SU-DHL-6 (cell line): ENCODE measurements at regions not wholly inside any gene's neighbourhood (a gene's known extent, or its start where the extent isn't known, plus 50 kb on each side); places are given as distances from the start of the nearest gene placed in this dataset.

Source experiments
- H2AFZ ChIP-seq: fragments of 200-600 bp; sonication (generic); 2 replicates; pipeline ENCODE4 v1.6.1; 2014; ENCODE audit warnings: low read depth, mild to moderate bottlenecking, moderate library complexity, mixed read lengths, antibody characterized with exemption, low read length; ENCODE audit not compliant: severe bottlenecking
- H3F3A ChIP-seq: fragments of 200-600 bp; shearing (Covaris generic); 2 replicates; pipeline ENCODE4 v1.6.0; 2016; ENCODE audit warnings: antibody characterized with exemption, mild to moderate bottlenecking; ENCODE audit not compliant: insufficient read depth
- H3K27ac ChIP-seq: fragments of 200-600 bp; sonication (generic); 2 replicates; pipeline ENCODE4 v1.5.1; 2016; ENCODE audit warnings: low read depth, mild to moderate bottlenecking, low read length, moderate library complexity, mixed read lengths
- H3K27me3 ChIP-seq: fragments of 200-600 bp; sonication (generic), shearing (Covaris generic); 2 replicates; pipeline ENCODE4 v1.6.0; 2014; ENCODE audit warnings: mild to moderate bottlenecking, low read length
- H3K36me3 ChIP-seq: fragments of 200-600 bp; sonication (generic); 2 replicates; pipeline ENCODE4 v1.6.1; 2014; ENCODE audit warnings: mild to moderate bottlenecking, low read length, mixed read lengths
- H3K4me2 ChIP-seq: fragments of 300-600, 200-600 bp; shearing (Covaris generic), sonication (generic); 2 replicates; pipeline ENCODE4 v1.6.0; 2014; ENCODE audit warnings: low read length, low read depth, mild to moderate bottlenecking; ENCODE audit not compliant: poor library complexity, severe bottlenecking
- H3K4me3 ChIP-seq: fragments of 200-600 bp; sonication (generic); 2 replicates; pipeline ENCODE4 v1.5.1; 2014; ENCODE audit warnings: antibody characterized with exemption, low read length, mild to moderate bottlenecking, mixed read lengths; ENCODE audit not compliant: insufficient read depth, poor library complexity, severe bottlenecking
- H3K79me2 ChIP-seq: fragments of 200-600 bp; sonication (generic); 2 replicates; pipeline ENCODE4 v1.6.1; 2014; ENCODE audit warnings: mild to moderate bottlenecking, low read length, moderate library complexity; ENCODE audit not compliant: insufficient read depth
- H3K9ac ChIP-seq: fragments of 200-600 bp; sonication (generic); 2 replicates; pipeline ENCODE4 v1.7.0; 2014; ENCODE audit warnings: mild to moderate bottlenecking, low read length
- H3K9me2 ChIP-seq: fragments of 200-600 bp; sonication (generic); replicated peaks from 2 replicates; pipeline ENCODE4 v1.6.1; 2014; ENCODE audit warnings: low read length; ENCODE audit not compliant: insufficient read depth
- H3K9me3 ChIP-seq: fragments of 200-600 bp; sonication (generic); 2 replicates; pipeline ENCODE4 v1.6.1; 2014; ENCODE audit warnings: low read length, mixed read lengths; ENCODE audit not compliant: insufficient read depth
- H4K20me1 ChIP-seq: fragments of 200-600 bp; sonication (generic); 2 replicates; pipeline ENCODE4 v1.6.1; 2014; ENCODE audit warnings: low read depth, mild to moderate bottlenecking, antibody characterized with exemption, low read length, moderate library complexity, mixed read lengths
- CTCF ChIP-seq: fragments of 200-600 bp; sonication (generic); IDR thresholded peaks from one replicate; pipeline ENCODE4 v1.5.1; 2017; ENCODE audit warnings: antibody characterized with exemption, mild to moderate bottlenecking, low read length, moderate library complexity; ENCODE audit not compliant: insufficient read depth, poor library complexity, severe bottlenecking
- EZH2phosphoT487 ChIP-seq: fragments of 200-600 bp; sonication (generic), shearing (Covaris generic); conservative IDR thresholded peaks from 2 replicates; pipeline ENCODE4 v1.6.1; 2018; ENCODE audit warnings: mild to moderate bottlenecking, antibody characterized with exemption, low read length, moderate library complexity, mixed read lengths

GRCh38 chr4:126572264-126572663, 1060.5 kb upstream of the INTU start:
- no peaks in the 10 kb centered on the region for H3K9me3 ChIP-seq
- no peak overlapping the region for H3K4me2 ChIP-seq
- H2AFZ ChIP-seq = no peak overlapping the region
- no peaks in the 10 kb centered on the region for H3K79me2 ChIP-seq
- no peak for TF ChIP-seq EZH2phosphoT487
- TF ChIP-seq CTCF = no peak
- H3K9me2 ChIP-seq = no peaks in the 10 kb centered on the region
- no peaks in the 10 kb centered on the region for H3K36me3 ChIP-seq
- H3K27me3 ChIP-seq = no peaks in the 10 kb centered on the region
- H3K9ac ChIP-seq = no peak overlapping the region
- no peaks in the 10 kb centered on the region for H4K20me1 ChIP-seq
- no peak overlapping the region for H3K4me3 ChIP-seq
- H3K27ac ChIP-seq = no peak overlapping the region
- H3F3A ChIP-seq = no peaks in the 10 kb centered on the region

GRCh38 chr4:126582737-126583136, 1050.0 kb upstream of the INTU start:
- TF ChIP-seq EZH2phosphoT487 (no peak), CTCF (no peak)
- Histone ChIP-seq H3K27me3 (no peaks in the 10 kb centered on the region), H3K4me2 (no peak overlapping the region), H3K9me3 (no peaks in the 10 kb centered on the region), H3K9ac (no peak overlapping the region), H3K9me2 (no peaks in the 10 kb centered on the region), H3K27ac (no peak overlapping the region), H3K79me2 (no peaks in the 10 kb centered on the region), H3K36me3 (no peaks in the 10 kb centered on the region), H4K20me1 (no peaks in the 10 kb centered on the region), H3F3A (no peaks in the 10 kb centered on the region), H3K4me3 (no peak overlapping the region), H2AFZ (no peak overlapping the region)

GRCh38 chr4:126583509-126583908, 1049.2 kb upstream of the INTU start:
- Histone ChIP-seq H3K4me2 (no peak overlapping the region), H3K27ac (no peak overlapping the region), H3K4me3 (no peak overlapping the region), H3K9me2 (no peaks in the 10 kb centered on the region), H4K20me1 (no peaks in the 10 kb centered on the region), H3K79me2 (no peaks in the 10 kb centered on the region), H3K9me3 (no peaks in the 10 kb centered on the region), H3F3A (no peaks in the 10 kb centered on the region), H3K27me3 (no peaks in the 10 kb centered on the region), H3K9ac (no peak overlapping the region), H2AFZ (no peak overlapping the region), H3K36me3 (no peaks in the 10 kb centered on the region)
- TF ChIP-seq CTCF (no peak), EZH2phosphoT487 (no peak)
